GM12892 (cell line): ENCODE measurements at regions not wholly inside any gene's neighbourhood (a gene's known extent, or its start where the extent isn't known, plus 50 kb on each side); places are given as distances from the start of the nearest gene placed in this dataset.

Source experiments
- DNase-seq: peaks from one replicate; pipeline ENCODE4 v3.0.0; 2011; ENCODE audit not compliant: insufficient read length
- FAIRE-seq: peaks from 2 replicates; lab custom pipeline; 2011; peaks lifted over from hg19 to GRCh38; lab: Jason Lieb, UNC
- POLR2A ChIP-seq: IDR thresholded peaks from 2 replicates; pipeline ENCODE4 v1.6.1; 2011; ENCODE audit warnings: low read depth, low read length, control low read depth
- POLR2AphosphoS5 ChIP-seq: IDR thresholded peaks from 2 replicates; pipeline ENCODE4 v1.6.1; 2011; ENCODE audit warnings: low read depth, low read length, control low read depth
- TAF1 ChIP-seq: IDR thresholded peaks from 2 replicates; pipeline ENCODE4 v1.6.1; 2011; ENCODE audit warnings: low read depth, mild to moderate bottlenecking, control low read depth, low read length, borderline replicate concordance

GRCh38 chr2:66331176-66331575, 103.7 kb upstream of the MEIS1 start:
- no peak for TF ChIP-seq POLR2AphosphoS5
- no peak for TF ChIP-seq TAF1
- no peak for TF ChIP-seq POLR2A
- no peak for FAIRE-seq
- DNase-seq, result no peak

GRCh38 chr2:66329081-66329605, 105.8 kb upstream of the MEIS1 start:
- no peak for DNase-seq
- TF ChIP-seq POLR2A, result no peak
- no peak for TF ChIP-seq TAF1
- TF ChIP-seq POLR2AphosphoS5, result no peak
- no peak for FAIRE-seq

GRCh38 chr2:66327066-66327740, 107.7 kb upstream of the MEIS1 start:
- DNase-seq (no peak), FAIRE-seq (no peak)
- TF ChIP-seq POLR2A (no peak), TAF1 (no peak), POLR2AphosphoS5 (no peak)

- no peak for DNase-seq
Measured at GRCh38 chr2:66324909-66325528, 109.9 kb upstream of the MEIS1 start.

GRCh38 chr2:66324356-66324755, 110.6 kb upstream of the MEIS1 start:
- TF ChIP-seq POLR2AphosphoS5, result no peak
- TF ChIP-seq TAF1, result no peak
- no peak for TF ChIP-seq POLR2A
- FAIRE-seq, result no peak

More at GRCh38 chr2:66324909-66325528, 109.9 kb upstream of the MEIS1 start:
- no peak for FAIRE-seq
- TF ChIP-seq TAF1, result no peak
- TF ChIP-seq POLR2AphosphoS5, result no peak
- TF ChIP-seq POLR2A, result no peak

GRCh38 chr2:66323406-66323805, 111.5 kb upstream of the MEIS1 start:
- FAIRE-seq (no peak), DNase-seq (no peak)
- TF ChIP-seq POLR2AphosphoS5, result no peak
- no peak for TF ChIP-seq TAF1

More at GRCh38 chr2:66324356-66324755, 110.6 kb upstream of the MEIS1 start:
- DNase-seq, result no peak

- TF ChIP-seq POLR2A, result no peak
- TF ChIP-seq TAF1, result no peak
- TF ChIP-seq POLR2AphosphoS5, result no peak
- DNase-seq (no peak), FAIRE-seq (no peak)
Measured at GRCh38 chr2:66322506-66323260, 112.2 kb upstream of the MEIS1 start.

GRCh38 chr2:66318009-66318561, 116.8 kb upstream of the MEIS1 start:
- DNase-seq (no peak), FAIRE-seq (no peak)
- TF ChIP-seq TAF1 (no peak), POLR2A (no peak), POLR2AphosphoS5 (no peak)

- DNase-seq (no peak), FAIRE-seq (no peak)
- TF ChIP-seq POLR2A (no peak), POLR2AphosphoS5 (no peak), TAF1 (no peak)
Measured at GRCh38 chr2:66317268-66317890, 117.5 kb upstream of the MEIS1 start.

GRCh38 chr2:66306483-66306882, 128.4 kb upstream of the MEIS1 start:
- no peak for DNase-seq
- TF ChIP-seq POLR2AphosphoS5 (no peak), TAF1 (no peak)
- FAIRE-seq, result no peak

GRCh38 chr2:66305718-66306117, 129.2 kb upstream of the MEIS1 start:
- FAIRE-seq, result no peak
- TF ChIP-seq POLR2AphosphoS5 (no peak), TAF1 (no peak), POLR2A (no peak)
- DNase-seq, result no peak

- no peak for TF ChIP-seq POLR2AphosphoS5
- no peak for TF ChIP-seq TAF1
- no peak for TF ChIP-seq POLR2A
- no peak for FAIRE-seq
- DNase-seq, result peak; percentile 0
Measured at GRCh38 chr2:66303471-66303870, 131.5 kb upstream of the MEIS1 start.
